HG02852 (cell line): ENCODE measurements at regions not wholly inside any gene's neighbourhood (a gene's known extent, or its start where the extent isn't known, plus 50 kb on each side); places are given as distances from the start of the nearest gene placed in this dataset.
"Not testable (repeated sequence)": the region's sequence is repeated elsewhere in the genome, so short reads cannot be mapped to it uniquely, and the experiment has no call there.

Source experiments
- ATAC-seq: cut with Tn5 transposase; IDR thresholded peaks from one replicate; pipeline ENCODE4 v1.9.1; 2021; ENCODE audit warnings: mild to moderate bottlenecking, moderate library complexity; ENCODE audit not compliant: unreplicated experiment

DNA sequence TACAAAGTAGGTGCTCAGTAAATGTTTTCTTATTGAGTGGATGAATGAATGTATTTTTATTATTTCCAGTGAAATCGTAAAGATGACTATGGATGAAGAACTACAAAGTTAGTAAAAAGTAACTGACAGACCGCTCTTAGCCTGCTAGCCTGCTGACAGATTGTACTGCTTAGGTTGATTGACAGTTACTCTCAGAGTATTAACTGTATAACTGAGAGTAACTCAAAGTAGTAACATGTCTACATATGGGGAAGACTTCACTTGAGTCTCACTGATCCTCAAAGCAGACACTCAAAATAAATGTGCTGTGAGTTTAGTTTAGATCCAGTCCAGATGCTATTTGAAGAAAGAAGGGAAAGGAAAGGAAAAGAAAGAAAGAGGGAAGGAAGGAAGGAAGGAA, 272.3 kb upstream of the AMIGO2 start:
- no peak for ATAC-seq

DNA sequence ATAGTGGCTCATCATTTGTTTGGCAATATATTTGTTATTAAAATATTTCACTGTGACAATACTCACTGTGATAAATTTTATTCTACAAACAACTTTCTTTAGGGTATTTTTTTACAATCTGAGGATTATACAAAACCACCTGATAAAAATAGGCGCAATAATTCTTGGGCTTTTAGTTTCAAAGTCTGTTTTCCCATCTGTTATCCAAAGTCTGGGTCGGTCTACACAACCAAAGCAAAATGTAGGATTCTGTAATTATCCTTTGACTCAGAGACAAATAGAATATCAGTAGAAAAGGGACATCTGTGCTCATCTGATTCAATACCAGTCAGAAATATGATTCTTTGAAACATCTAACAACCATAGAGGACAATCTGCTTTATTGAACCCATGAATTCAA, 271.8 kb upstream of the AMIGO2 start:
- no peak for ATAC-seq

DNA sequence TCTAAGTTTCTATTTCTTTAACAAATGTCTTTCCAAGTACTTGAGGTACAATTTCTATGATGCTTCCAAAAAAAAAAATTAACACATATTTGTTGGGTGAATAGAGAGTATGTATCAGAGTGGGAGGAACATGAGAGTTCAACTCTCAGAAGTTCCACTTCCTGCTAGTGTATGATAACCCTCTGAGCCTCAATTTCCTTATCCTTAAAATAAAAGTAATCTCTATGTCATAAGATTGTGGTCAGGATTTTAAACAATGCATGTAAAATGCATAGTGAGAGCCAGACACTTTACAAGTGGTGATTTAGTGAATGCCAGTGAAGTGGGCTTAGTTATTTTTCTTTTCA, 270.3 kb upstream of the AMIGO2 start:
- no peak for ATAC-seq

DNA sequence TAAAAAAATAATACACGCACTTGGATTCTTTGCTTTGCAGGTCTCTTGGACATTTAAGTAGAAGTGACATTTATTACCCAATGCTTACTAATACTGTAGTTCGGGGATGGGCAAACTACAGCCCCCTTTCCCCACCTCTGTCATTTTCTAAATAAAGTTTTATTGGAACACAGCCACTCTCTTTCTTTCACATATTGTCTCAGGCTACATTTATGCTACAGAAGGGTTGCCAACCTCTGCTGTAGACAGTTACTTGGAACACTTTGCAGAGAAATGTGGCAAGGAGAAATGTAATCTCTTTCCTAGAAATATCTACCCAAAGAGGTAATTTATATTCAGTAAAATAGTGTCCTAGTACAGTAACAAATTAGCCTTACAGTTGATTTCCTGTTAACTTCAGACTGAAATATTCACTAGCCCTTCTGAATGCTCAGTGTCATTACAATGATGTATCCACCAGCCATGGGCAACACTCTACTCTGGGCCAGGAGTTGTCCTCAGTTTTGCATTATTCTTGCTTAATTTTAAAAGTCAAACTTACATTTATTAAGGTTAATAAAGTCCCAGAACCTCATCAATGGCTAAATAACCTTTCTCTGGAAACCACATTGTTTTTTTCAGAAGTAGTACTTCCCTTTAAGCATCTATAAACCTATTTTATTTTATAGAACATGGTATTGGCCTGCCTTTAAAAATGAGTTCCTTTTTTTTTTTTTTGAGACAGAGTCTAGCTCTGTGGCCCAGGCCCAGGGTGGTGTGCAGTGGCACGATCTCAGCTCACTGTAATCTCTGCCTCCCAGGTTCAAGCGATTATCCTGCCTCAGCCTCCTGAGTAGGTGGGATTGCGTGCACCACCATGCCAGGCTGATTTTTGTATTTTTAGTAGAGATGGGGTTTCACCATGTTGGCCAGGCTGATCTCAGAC, 269.6 kb upstream of the AMIGO2 start:
- no peak for ATAC-seq

DNA sequence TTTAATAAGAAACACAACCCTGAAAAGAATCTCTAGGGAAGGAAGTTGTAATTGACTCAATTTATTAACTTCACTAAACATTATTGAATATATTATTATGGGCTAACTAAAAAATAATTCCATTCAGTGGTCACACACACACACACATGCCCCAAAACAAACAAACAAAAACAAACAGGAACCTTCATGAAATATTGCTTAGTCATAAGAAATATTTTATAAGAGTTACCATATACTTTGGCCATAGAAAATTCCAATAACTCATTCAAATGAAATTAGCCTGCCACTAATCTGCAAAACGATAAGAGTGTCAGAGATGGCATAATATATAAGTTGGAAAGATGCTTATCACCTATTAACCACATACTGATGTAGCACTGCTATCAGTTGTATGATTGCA, 268.4 kb upstream of the AMIGO2 start:
- ATAC-seq = no peak

DNA sequence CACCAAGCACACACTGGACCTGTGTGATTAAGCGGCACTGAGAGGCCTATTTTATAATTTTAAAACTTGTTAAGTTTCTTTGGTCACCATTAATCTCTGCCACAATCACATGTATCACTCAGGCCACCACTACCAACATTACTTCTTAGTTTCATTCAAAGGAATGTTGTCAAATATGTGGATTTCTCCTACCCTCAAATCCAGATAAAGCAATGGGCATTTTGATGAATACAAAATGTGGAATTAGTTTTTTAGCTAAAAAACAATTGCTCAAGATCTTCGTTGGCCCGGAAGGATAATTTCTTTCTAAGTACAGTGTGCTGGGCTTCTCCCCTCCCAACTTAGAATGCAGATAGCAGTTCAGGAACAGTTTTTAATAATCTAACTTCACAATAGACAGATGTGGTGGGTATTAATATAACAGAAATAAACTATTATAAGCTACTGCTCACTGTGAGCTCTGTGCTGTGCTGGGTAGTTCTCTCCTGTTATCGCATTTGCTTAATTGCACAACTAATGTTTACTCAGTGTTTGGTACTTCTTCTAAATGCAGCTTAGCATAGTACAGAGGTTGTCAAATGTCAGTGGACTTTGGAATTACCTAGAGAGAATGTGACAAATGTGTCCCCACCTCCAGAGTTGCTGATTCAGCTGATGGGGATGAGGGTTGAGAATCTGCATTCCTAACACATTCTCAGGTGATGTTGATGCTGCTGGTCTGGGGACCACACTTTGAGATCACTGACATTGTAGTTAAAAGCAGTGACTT, 266.7 kb upstream of the AMIGO2 start:
- ATAC-seq = no peak

DNA sequence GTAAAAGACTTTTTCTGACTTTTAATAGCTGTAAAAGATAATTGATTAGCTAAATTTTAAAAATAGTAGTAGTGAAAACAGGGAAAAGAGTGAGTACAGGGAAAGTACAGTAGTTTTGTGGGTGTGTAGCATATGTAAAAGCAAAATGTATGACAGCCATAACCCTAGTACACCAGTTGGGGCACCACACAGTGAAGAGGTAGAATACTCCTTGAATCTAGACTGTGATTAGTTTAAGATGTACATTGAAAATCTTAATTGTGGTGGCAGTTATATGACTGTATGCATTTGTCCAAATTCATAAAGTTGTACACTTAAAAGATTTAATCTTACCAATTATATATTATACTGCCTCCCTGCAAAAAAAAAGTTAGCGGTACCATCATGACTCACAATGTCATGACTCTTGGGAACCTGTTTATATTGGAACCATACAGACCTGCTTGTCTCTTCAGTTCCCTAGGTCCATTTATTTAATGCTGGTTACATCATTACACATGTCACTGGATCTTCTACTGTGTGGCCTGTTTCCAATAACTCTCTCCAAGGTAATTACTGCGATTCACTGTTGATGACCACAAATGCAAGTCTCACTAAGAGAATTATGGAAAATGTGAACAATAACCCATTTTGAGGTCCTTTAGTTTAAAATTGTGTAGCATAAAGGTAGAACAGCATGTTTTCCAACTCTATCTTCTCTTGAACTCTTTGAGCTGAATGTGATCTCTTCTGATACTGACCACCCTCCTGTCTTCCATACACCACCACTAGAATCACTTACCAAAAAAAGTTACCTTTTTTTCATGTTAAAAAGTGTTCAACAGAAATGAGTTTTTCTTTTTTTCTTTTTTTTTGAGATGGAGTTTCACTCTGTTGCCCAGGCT, 264.2 kb upstream of the AMIGO2 start:
- no peak for ATAC-seq

DNA sequence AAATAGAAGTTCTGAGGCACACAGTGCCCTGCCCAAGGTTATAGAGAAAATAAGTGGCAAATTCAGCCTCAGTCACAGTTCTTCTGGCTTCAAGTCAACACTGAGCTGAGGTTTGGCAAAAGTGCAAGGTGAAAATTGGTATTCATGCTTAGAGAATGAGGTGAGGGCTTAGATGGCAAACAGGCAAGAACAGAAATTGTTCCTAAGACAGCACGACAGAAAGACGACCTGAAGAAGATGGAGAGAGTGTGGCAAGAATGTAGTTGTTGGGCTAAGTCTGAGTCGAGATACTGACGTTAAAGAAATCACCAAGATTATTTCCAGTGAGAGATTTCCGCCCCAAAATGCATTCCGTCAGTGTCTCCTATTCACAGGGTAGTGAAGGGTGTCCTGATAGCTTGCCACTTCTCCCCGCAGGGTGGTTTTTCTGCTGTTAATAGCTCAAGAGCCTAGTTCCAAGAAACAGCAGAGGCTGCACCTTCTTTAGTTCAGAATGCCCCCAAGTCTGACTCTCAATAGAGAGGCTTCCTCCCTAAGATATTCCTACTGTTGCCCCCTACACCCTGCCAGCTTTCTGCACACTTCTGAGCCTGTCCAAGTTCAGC, 260.8 kb upstream of the AMIGO2 start:
- ATAC-seq = no peak

DNA sequence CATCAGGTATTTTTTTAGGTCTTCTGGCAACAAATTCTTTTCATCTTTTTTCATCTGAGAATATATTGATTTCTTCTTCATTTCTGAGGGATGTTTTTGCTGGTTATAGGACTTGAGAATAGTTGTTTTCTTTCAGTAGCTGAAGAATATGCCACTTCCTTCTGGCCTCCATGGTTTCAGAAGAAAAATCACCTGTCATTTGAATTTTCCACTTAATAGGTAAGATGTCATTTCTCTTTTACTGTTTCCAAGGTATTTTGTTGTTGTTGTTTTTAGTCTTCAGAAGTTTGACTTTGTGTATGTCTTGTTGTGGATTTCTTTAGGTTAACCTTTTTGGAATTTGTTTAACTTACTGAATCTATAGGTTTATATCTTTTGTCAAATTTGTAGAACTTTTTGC, 257.8 kb upstream of the AMIGO2 start:
- no peak for ATAC-seq

DNA sequence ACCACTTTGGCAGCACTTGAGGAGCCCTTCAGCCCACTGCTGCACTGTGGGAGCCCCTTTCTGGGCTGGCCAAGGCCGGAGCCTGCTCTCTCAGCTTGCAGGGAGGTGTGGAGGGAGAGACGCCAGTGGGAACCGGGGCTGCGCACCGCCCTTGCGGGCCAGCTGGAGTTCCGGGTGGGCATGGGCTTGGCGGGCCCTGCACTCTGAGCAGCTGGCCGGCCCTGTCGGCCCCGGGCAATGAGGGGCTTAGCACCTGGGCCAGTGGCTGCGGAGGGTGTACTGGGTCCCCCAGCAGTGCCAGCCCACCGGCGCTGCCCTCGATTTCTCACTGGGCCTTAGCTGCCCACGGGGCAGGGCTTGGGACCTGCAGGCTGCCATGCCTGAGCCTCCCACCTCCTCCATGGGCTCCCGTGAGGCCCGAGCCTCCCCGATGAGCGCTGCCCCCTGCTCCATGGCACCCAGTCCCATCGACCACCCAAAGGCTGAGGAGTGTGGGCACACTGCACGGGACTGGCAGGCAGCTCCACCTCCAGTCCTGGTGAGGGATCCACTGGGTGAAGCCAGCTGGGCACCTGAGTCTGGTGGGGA, 253.6 kb upstream of the AMIGO2 start:
- ATAC-seq = not testable (repeated sequence)

DNA sequence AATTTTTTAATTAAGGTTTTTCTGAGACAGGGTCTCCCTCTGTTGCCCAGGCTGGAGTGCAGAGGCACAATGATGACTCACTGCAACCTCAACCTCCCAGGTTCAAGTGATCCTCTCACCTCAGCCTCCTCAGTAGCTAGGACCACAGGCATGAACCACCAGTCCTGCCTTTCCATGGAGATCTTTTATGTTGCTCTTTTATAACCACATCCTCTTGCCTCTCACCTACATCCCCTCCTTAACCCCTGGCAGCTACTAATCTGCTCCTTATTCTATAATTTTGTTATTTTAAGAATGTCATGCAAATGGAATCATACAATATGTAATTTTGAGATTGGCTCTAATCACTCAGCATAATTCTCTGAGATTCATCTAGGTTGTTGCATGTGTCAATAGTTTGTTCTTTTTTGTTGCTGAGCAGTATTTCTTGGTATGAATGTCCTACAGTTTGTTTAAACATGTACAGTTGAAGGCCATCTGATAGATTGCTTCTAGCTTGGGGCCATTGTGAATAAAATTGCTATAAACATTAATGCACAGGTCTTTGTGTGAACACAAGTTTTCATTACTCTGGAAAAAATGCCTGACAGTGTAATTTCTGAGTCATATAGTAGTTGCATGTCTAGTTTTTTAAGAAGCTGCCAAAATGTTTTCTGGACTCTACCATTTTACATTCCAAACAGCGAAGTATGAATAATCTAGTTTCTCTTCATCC, 249.2 kb upstream of the AMIGO2 start:
- no peak for ATAC-seq

DNA sequence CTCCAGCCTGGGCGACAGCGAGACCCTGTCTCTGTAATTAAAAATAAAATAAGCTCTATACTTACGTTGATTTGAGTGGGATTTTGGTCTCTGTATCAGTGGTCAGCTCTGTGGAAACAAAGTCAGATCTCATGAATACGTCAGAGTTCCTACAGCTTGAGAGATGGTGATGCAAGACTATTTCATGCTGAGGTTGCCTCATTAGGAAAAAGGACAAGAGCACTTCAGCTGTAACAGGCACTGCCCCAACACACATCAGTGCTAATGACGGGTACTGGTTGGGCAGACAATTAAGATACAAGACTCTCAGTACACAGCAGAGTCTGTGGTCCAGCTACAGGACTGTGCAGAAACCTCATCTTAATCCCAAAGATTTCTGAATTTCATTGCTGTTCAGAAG, 246.4 kb upstream of the AMIGO2 start:
- ATAC-seq = no peak

DNA sequence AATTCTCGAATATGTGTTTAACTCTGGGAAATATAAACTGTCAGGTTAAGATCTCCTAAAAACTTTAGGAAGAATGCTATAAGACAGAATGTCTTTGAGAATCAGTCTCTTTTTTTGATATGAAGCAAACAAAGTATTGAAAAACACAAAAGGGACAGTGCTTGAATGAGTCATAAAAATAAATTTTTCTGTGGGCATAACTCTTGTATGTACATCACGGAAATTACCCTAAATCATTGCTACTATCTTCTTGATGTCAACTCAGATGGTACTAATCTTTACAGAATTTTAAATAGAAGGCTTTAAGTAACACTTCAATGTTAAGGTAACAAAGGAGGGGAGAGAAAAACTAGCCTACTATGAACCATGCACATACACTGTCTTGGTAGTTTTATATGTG, 244.0 kb upstream of the AMIGO2 start:
- no peak for ATAC-seq

DNA sequence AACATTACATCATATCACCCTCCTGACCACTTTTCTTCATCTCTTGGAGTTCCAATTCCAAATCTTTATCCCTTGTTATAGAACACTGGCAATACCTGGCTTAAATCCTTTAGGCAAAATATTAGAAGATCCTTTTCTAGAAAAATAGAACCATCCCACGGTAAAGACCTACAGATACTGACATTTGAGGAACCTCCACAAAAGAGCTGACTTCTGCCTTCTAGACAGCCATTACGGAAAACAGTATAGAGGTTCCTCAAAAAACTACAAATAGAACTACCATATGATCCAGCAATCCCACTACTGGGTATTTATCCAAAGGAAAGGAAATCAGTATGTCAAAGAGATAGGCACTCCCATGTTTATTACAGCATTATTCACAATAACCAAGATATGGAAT, 241.7 kb upstream of the AMIGO2 start:
- ATAC-seq = no peak

DNA sequence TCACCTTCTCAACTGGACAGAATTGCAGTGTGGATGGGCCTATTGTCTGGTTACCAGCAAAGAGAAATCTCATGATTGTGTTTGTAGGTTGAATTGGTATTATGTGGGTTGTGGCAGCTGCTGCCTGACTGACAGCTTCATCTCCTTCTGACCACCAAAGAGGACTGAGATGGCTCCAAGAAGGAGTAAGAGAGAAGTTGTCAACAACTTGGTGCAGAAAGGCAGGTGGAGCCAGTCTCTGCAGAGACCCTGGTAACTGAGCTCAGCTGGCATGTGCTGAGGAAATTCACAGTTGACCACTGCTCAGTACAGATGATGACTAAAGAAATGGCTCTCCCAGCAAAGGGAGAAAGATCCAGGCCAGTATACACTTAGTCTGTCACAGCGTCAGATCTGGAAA, 240.0 kb upstream of the AMIGO2 start:
- ATAC-seq = no peak

DNA sequence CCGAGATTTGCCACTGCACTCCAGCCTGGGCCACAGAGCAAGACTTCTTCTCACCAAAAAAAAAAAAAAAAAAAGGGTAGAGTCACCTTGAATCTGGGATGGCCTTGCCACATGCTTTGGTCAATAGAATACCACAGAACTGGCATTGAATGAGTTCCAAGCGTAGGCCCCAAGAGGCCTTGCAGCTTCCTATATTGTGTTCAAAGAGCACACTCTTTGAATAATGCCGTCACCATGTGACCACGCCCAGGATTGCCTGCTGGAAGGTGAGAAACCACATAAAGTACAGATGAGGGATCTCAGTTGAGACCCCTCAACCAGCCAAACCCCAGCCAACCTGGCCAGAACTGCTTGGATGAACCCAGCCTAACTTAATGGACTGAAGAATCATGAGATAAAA, 239.2 kb upstream of the AMIGO2 start:
- no peak for ATAC-seq

DNA sequence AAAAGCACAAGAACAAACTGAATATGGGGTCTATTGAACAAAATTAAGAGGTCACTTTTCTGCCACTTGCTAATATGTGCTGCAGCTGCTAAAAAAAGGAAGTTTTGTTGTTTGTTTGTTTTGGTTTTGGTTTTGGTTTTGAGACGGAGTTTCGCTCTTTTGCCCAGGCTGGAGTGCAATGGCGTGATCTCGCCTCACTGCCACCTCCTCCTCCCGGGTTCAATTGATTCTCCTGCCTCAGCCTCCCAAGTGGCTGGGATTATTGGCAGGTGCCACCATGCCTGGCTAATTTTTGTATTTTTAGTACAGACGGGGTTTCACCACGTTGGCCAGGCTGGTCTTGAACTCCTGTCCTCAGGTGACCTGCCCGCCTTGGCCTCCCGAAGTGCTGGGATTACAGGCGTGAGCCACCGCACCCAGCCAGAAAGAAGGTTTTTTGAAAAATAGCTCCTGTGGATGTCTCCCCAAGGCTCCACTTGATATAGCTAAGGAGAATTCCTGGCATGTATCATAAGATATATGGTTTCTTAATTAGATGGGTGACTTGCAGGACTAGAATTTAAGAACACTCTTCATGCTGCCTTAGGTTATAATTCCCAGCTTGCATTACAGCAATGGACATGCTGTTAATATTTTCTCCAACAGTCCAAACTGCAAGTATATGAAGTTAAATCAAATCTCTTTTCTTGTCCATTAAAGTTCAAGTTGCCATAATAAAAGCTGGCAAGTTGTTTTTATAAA, 237.6 kb upstream of the AMIGO2 start:
- ATAC-seq = peak; percentile 57

DNA sequence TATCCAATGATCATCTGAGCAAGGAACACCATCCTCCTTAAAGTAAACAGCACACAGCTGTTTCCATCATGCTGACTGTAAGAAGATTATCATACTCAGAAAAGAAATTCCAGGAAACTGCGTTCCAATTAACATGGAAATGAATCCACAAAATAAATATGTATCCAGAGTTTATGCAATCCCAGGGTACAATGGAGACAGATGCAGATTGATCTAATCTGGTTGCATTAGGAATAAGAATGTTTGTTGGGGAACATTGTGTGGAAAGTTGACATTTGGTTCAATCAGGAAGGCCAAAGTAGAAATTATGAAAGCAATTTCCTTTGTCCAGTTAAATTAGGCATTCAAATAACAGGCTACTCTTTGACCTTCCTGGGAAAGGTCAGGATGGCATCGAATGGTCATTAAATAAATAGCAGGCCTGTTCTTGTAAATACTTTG, 236.9 kb upstream of the AMIGO2 start:
- no peak for ATAC-seq

DNA sequence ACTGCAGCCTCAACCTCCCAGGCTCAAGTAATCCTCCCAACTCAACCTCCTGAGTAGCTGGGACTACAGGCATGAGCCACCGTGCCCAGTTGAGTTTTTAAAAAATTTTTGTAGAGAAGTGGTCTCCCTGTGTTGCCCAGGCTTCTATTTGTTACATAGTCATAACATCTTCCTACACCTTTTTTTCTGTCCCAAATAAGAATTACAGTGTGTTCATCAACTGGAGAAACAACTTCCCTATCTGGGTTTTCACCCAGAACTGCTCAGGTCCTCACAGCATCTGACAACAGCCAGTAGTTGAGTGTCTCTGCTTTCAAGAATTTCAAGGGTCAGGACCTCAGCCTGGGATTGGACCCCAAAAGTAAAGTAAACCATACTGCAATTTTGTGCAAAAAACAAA, 235.2 kb upstream of the AMIGO2 start:
- no peak for ATAC-seq
